ENCODE measurements at regions not wholly inside any gene's neighbourhood (a gene's known extent, or its start where the extent isn't known, plus 50 kb on each side); places are given as distances from the start of the nearest gene placed in this dataset.

GRCh38 chr2:886072-887022, 64.3 kb upstream of the SNTG2 start:
- TF ChIP-seq CTCF (IDR thresholded peaks at IDR 0.05) (no peak), POLR2AphosphoS5 (IDR thresholded peaks at IDR 0.05) (no peak), EP300 (IDR thresholded peaks at IDR 0.05; ENCODE audit: low read depth) (no peak)
